ENCODE measurements at regions not wholly inside any gene's neighbourhood (a gene's known extent, or its start where the extent isn't known, plus 50 kb on each side); places are given as distances from the start of the nearest gene placed in this dataset.

GRCh38 chr16:47779201-47780016 is 318.3 kb downstream of the PHKB start:
- DNase-seq (ENCODE audit: low read depth): no peak

GRCh38 chr16:47778106-47778801 is 317.1 kb downstream of the PHKB start:
- DNase-seq (ENCODE audit: low read depth): no peak

GRCh38 chr16:47777220-47777619 is 316.1 kb downstream of the PHKB start:
- DNase-seq (ENCODE audit: low read depth): no peak

GRCh38 chr16:47774661-47775060 is 313.5 kb downstream of the PHKB start:
- no peak for DNase-seq (ENCODE audit: low read depth)

- DNase-seq (ENCODE audit: low read depth): no peak
These were observed 292.5 kb downstream of the PHKB start for GRCh38 chr16:47753659-47754058.
